ENCODE measurements at regions not wholly inside any gene's neighbourhood (a gene's known extent, or its start where the extent isn't known, plus 50 kb on each side); places are given as distances from the start of the nearest gene placed in this dataset.

DNA sequence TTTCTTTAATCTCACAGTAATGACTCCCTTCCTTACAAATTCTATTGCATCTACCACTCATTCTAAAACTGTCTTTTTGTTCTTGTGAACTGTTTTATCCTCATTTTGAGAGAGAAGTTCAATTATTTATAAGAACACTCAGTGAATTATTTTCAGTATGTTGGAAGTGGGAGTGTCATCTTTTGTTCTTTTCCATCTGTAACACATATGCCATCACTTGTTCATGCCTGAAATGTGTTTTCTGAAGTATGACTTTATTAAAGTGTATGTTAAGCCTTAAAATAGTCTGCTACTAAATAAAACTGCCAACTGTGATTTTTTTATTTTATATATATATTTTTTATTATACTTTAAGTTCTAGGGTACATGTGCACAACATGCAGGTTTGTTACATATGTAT lies 623.0 kb upstream of the CBLB start:
- no peak for TF ChIP-seq CTCF (IDR thresholded peaks at IDR 0.05)
- Mint-ChIP-seq H3K27me3 (ENCODE audit: low read depth, poor library complexity) (no peaks in the 10 kb centered on the region), H3K9me3 (no peaks in the 10 kb centered on the region), H3K27ac (no peak overlapping the region), H3K4me3 (no peak overlapping the region), H3K36me3 (ENCODE audit: low read depth) (no peaks in the 10 kb centered on the region), H3K4me1 (no peaks in the 10 kb centered on the region)
- DNase-seq: no peak

DNA sequence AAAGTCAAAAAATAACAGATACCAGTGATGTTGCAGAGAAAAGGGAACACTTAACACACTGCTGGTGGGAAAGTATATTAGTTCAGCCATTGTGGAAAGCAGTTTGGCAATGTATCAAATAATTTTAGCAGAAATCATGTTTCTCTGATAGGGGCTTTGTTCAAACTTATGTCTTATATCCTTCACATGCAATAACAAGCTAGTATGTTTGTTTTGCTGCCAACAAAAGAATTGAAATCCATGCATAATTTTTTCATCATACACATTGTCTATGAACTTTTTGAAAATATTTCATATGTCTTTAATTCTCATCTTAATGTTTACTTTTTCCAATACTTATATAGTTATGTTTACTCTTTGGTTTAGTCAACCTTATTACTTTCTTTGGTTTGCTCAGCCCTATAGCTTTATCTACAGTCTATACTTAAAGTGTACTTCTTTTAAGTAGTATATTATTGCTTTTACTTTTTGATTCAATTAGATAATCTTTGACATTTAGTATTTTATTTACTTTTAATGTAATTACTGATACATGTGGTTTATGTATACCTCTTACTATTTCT lies 639.6 kb upstream of the CBLB start:
- no peak overlapping the region for H3K27ac Mint-ChIP-seq
- peaks cover 3% of the 10 kb centered on the region for H3K27me3 Mint-ChIP-seq (ENCODE audit: low read depth, poor library complexity)
- peaks cover 5% of the 10 kb centered on the region for H3K9me3 Mint-ChIP-seq
- no peaks in the 10 kb centered on the region for H3K4me1 Mint-ChIP-seq
- DNase-seq: no peak
- no peak overlapping the region for H3K4me3 Mint-ChIP-seq
- H3K36me3 Mint-ChIP-seq (ENCODE audit: low read depth): no peaks in the 10 kb centered on the region
- TF ChIP-seq CTCF (IDR thresholded peaks at IDR 0.05): no peak

DNA sequence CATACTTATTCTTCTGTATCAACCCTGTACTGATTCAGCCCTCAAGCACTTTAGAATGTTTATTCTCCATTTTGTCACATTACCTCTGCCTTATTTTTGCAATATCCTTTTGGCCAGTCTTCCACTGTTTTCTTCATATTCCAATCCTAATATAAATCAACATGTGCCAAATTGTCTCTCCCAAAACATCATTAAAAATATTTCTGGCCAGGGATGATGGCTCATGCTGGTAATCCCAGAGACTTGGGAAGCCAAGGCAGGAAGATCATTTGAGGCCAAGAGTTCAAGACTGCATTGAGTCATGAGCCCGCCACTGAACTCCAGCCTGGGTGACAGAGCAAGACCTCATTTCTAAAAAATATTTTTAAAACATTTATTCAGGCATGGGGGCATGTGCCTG lies 641.4 kb upstream of the CBLB start:
- no peak overlapping the region for H3K4me3 Mint-ChIP-seq

DNA sequence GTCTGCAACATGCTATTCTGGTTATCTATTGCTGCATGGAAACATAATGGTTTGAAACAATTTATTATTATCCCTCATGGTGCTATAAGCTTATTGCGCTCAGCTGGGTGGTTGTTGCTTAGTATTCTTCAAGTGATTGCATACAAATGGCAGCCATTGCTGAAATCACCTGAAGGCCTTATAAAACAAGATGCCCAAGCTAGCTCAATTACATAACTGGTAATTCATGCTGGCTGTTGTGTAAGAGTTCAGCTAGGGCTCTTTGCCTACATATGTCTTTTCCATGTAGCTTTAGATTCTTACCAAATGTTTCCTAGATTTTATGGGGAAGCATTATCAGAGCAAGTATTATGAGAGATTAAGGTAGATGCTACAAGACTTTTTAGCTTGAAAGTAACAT lies 644.0 kb upstream of the CBLB start:
- H3K9me3 Mint-ChIP-seq: no peaks in the 10 kb centered on the region
- no peak overlapping the region for H3K4me3 Mint-ChIP-seq
- peaks cover under 1% of the 10 kb centered on the region for H3K27me3 Mint-ChIP-seq (ENCODE audit: low read depth, poor library complexity)
- no peak for DNase-seq
- H3K27ac Mint-ChIP-seq: no peak overlapping the region
- H3K36me3 Mint-ChIP-seq (ENCODE audit: low read depth): no peaks in the 10 kb centered on the region
- H3K4me1 Mint-ChIP-seq: no peaks in the 10 kb centered on the region
- no peak for TF ChIP-seq CTCF (IDR thresholded peaks at IDR 0.05)

More for the DNA sequence above, 641.4 kb upstream of the CBLB start:
- Mint-ChIP-seq H3K4me1 (no peaks in the 10 kb centered on the region), H3K27ac (no peak overlapping the region), H3K27me3 (ENCODE audit: low read depth, poor library complexity) (peaks cover 3% of the 10 kb centered on the region), H3K9me3 (peaks cover 5% of the 10 kb centered on the region), H3K36me3 (ENCODE audit: low read depth) (no peaks in the 10 kb centered on the region)
- no peak for DNase-seq
- TF ChIP-seq CTCF (IDR thresholded peaks at IDR 0.05): no peak

- Mint-ChIP-seq H3K36me3 (ENCODE audit: low read depth) (no peaks in the 10 kb centered on the region), H3K9me3 (no peaks in the 10 kb centered on the region)
Observed at GRCh38 chr3:106514431-106514830, 645.6 kb upstream of the CBLB start.

More at GRCh38 chr3:106514431-106514830, 645.6 kb upstream of the CBLB start:
- TF ChIP-seq CTCF (IDR thresholded peaks at IDR 0.05): no peak
- Mint-ChIP-seq H3K4me3 (no peak overlapping the region), H3K4me1 (no peaks in the 10 kb centered on the region), H3K27ac (no peak overlapping the region), H3K27me3 (ENCODE audit: low read depth, poor library complexity) (peaks cover 4% of the 10 kb centered on the region)
- DNase-seq: no peak
